Ovary (tissue), 3 donors: ENCODE measurements at regions not wholly inside any gene's neighbourhood (a gene's known extent, or its start where the extent isn't known, plus 50 kb on each side); places are given as distances from the start of the nearest gene placed in this dataset.

ENCODE experiments used
- CTCF ChIP-seq, 3 donors: fragments of 450-650 bp in 2 of 3; fragments of 200-600 bp in 1 of 3; IDR thresholded peaks; one replicate each; pipeline versions ENCODE4 v1.5.1 to v1.8.0; 2016 to 2022; ENCODE audit warnings: antibody characterized with exemption in 3 of 3, mild to moderate bottlenecking in 1 of 3
- POLR2A ChIP-seq: fragments of 450-650 bp; IDR thresholded peaks from one replicate; pipeline ENCODE4 v1.6.1; 2017; ENCODE audit warnings: antibody characterized with exemption, mild to moderate bottlenecking, moderate library complexity
- donor health status: DM: no; HTN: no; CAD: no.

DNA sequence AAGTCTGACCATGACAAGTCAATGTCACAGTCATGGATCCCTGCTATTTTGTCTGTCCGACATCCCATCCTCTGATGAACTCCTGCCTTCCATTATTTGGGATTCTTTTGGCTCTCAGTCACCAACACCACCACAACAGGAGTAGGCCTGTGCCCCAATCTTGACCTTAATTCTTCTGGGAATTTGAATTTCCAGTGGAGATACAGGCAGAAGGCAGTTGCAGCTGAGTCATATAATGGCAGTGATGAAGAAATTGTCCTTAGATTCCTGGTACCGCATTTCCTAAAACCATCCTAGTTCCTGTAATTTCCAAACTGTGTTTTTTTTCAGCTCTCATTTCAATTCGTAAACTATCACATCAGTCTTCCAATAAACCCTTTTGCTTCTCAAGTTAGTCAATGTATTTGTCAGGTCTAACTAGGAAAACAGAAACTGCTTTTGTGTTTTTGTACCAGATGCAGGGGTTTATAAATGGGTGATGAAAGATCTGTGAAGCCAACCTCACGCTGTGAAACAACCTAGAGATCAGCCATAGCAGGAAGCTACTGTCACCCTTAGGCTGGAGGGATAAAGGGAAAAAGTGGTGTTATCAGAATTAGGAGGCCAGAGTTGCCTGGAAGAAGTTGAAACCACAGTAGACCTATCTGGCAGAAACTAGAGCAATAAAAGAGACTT, 126.3 kb upstream of the TMEM108 start:
- no peak for TF ChIP-seq POLR2A
- no peak for TF ChIP-seq CTCF (IDR thresholded peaks at IDR 0.05)
